ENCODE measurements at regions not wholly inside any gene's neighbourhood (a gene's known extent, or its start where the extent isn't known, plus 50 kb on each side); places are given as distances from the start of the nearest gene placed in this dataset.
A peak's percentile ranks its signal among the peaks of the same experiment; 100 is the strongest.
"Not testable (repeated sequence)": the region's sequence is repeated elsewhere in the genome, so short reads cannot be mapped to it uniquely, and the experiment has no call there.

- ATAC-seq = peak; percentile 94
These were observed 51.3 kb upstream of the EGFL6 start for GRCh38 chrX:13518126-13518525.

GRCh38 chrX:13515211-13515930, 54.0 kb upstream of the EGFL6 start:
- ATAC-seq = no peak

- no peak for ATAC-seq
These were observed 57.5 kb upstream of the EGFL6 start for GRCh38 chrX:13511944-13512330.

- ATAC-seq = no peak
These were observed 58.0 kb upstream of the EGFL6 start for GRCh38 chrX:13511241-13511943.

GRCh38 chrX:13507893-13508292, 61.5 kb upstream of the EGFL6 start:
- ATAC-seq = no peak

GRCh38 chrX:13506574-13506973, 62.8 kb upstream of the EGFL6 start:
- ATAC-seq = no peak

DNA sequence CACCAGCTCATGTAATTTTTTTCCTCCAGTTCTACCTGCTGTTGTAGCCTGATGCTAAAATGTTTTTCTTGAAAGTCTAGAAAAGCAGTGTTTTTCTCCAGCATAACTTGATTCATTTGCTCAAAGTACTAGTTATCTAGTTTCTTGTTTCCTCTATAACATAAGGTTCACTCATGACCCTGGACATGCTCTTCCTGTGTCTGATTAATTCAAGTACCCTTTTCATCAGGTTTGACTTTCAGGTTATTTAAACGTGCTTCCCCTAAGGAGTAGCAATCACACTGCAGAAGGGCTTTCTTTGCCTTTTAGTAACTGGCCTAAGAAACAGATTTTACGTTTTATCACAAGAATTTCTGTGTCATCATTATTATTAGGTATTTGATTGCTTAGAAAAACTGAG, 66.8 kb upstream of the EGFL6 start:
- ATAC-seq = no peak

- no peak for ATAC-seq
These were observed 69.7 kb upstream of the EGFL6 start for GRCh38 chrX:13499736-13500135.

DNA sequence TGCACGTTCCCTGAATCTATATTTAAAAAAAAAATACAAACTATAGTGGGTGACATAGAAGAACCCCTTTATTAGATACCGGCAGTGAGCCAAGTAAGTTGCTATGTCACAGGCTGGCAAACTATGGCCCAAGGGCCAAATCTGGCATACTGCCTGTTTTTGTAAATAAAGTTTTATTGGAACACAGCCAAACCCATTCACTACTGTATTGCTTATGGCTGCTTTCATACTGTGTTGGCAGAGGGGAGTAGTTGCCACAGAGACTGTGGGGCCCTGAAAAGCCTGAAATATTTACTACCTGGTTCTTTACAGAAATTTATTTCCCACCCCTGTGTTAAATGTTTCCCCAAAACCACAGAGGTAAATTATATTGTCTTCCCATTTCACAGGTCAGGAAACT, 71.2 kb upstream of the EGFL6 start:
- no peak for ATAC-seq

GRCh38 chrX:13495232-13495631, 74.2 kb upstream of the EGFL6 start:
- no peak for ATAC-seq

DNA sequence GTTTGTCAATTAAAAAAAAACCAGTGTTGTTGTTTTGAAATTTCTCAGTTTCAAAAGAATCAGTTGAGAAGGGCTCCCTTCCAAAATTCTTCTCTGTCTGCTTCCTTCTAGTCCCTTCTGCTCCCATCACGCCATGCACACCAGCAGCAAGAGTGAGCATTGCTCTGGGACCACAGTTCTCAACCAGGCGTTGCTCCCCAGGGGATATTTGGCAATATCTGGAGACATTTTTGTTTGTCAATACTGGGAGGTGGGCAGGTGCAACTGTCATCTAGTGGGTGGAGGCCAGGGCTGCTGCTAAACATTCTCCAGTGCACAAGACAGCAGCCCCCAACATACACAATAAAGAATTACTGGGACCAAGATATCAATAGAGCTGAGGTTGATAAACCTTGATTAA, 74.8 kb upstream of the EGFL6 start:
- ATAC-seq = no peak

DNA sequence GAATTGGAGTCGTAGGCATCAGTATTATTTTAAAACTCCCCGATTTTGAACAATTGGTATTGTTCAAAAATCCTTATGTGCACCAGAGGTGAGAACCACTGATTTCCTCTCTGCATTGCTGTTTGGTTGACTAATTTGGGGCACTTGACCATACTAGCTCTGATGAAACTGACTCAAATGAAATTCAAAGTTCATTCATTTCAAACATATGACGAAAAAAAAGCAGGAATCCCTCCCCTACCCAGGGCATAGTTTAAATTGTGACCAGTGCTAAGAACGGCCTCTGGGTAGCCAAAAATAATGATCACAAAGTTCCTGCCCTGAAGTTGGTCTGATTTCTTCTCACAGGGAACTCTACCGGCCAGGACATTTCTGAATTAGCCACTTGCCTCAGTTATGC, 75.7 kb upstream of the EGFL6 start:
- ATAC-seq = no peak

DNA sequence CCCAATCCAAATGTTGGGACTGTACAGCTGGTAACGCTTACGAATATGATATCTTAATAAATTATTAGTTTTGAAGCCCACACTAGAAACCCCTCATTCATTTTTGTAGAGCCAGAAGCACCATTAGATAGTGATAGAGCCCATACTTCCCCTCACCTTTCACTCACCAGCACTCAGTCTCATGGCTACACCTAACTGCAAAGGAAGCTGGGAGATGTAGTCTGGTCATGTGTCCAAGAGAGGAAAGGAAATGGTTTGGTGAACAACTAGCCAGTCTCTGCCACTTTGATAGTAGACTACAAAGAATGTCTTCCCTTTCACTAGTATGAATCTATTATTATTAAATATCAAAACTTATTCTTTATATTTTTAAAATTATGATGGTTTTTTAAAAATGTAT, 77.1 kb upstream of the EGFL6 start:
- ATAC-seq = no peak

DNA sequence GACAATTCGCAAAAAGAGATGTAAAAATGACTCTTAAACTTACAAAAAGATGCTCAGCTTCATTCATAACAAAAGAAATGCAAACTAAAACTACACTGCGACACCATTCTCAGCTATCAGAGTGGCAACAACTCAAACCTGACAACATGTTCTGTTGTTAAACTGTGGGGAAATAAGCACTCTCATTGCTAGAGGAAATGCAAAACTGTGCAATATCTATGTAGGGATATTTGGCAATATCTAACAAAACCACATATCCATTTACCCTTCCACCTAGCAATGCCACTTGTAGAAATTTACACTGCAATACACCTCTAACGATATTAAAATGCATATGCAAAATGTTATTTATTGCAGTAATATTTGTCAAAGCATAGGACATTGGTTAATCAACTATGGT, 78.3 kb upstream of the EGFL6 start:
- no peak for ATAC-seq

DNA sequence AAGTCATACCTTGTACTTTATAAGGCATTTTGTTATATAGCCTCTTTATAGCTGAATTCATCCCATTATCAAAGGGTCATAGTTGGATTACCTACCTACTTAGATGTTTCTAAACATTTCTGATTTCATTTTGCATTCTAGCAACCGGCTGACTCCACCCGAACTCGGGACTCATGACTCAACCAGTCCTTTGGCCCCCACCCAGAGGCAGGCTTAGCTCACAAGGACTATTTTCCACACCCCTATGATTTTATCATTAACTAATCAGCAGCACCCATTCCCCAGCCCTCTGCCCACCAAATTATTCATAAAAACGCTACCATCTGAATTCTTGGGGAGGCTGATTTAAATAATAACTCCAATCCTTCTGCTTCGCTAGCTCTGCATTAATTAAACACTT, 79.9 kb upstream of the EGFL6 start:
- peak; percentile 44 for ATAC-seq

DNA sequence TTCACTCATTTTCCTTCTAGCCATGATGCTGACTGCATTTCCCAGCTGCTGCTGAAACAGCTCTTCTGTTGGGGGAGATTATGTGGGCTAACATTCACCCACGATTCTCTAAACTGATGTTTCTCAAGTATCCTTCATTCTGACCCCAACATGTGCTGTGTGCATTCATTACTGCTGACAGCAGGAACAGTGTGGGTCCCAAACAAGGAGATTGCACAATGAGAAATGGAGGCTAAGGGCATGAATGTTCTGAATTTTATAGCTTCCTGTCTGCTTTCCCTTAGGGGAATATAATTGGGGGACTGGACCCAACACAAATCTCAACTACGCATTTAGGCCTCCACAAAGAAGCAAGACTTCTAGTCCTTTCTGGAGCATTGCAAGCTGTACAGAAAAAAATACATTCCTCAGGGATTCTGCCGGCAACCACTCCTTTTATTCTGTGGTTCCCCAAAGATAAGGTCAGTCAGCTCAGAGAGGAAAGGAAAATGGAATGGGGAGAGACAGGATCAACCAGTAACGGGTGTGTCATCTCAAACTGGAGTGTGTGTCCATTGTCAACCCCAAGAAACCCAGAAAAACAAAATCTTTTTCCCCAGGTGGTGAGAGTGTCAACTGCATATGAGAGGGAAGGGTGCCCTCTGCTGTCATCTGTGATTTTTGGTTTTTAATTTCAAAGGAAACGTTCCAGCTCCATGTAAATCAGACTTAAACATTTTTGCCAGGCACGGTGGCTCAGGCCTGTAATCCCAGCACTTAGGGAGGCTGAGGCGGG, 81.5 kb upstream of the EGFL6 start:
- ATAC-seq = peak; percentile 92

DNA sequence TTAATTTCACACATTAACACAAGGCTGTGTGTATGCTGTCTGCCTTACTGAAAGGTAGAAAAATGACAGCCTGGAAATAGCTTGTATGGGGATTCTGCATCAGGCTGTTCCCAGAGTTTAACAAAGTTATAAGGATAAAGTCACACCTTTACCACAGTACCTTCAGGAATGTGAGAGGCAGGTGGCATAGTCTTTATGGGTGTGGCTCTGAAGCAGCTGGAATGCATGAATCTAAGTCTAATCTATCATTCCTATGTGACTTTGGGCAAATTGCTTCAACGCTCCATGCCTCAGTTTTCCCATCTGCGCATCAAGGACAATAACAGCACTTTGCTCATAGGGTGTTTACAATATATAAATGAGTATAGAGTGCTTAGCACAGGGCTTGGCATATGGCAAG, 84.2 kb upstream of the EGFL6 start:
- ATAC-seq = no peak

- ATAC-seq = no peak
These were observed 85.6 kb upstream of the EGFL6 start for GRCh38 chrX:13483773-13484172.

DNA sequence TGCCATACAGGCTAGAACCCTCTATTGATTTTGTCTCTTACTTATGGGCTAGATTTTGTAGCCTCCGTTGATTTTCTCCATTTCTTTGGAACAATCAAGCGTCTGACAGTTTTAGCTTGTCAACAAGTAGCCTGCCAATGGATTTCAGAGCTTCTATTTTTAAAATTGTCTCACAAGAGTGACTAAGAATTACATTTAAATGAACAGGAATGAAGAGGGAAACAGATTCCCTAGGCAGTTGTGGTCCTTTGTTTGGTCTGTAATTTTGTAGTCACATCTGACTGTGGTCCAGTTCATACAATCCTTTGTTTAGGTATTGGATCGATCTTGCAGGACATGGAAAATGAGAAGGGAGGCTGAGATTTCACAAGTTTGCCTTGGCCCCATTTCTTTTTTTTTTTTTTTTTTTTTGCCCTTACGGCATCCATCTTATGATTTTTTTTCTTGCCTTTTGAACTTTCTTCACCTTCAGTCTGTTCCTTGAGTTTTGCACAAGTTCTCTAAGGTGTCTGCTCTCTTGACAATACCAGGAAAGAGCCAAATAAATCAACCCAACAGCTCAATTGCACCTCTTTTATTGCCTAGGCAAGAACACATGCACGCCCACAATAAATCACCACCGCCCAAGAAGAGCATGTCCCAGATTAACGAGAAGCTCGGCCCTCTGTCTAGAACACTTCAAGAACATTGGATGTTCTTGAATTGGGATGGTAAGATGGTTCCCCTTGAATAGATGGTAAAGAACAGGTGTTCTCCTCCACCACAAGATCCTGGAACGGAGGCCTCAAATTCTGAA, 86.5 kb upstream of the EGFL6 start:
- ATAC-seq = no peak

- not testable (repeated sequence) for ATAC-seq
These were observed 88.6 kb upstream of the EGFL6 start for GRCh38 chrX:13480780-13481179.

DNA sequence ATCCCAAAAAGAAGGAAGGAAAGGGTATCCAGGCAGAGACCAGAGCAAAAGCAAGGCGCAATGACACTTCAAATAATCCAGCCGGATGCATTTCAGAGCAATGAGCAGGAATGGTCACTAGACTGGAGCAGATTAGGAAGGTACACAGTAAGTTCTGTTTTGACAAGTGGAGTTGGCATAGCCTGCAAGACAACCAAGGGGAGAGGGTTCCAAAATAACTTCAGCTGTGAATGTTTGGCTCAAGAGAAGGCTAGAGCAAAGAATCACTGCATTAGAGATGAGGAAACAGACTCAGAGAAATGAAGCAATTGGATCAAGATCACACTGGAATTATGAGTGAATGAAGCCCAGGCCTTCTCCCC, 90.0 kb upstream of the EGFL6 start:
- ATAC-seq = no peak

GRCh38 chrX:13478740-13479451, 90.5 kb upstream of the EGFL6 start:
- no peak for ATAC-seq
